Liver (tissue), 7 donors: ENCODE measurements at regions not wholly inside any gene's neighbourhood (a gene's known extent, or its start where the extent isn't known, plus 50 kb on each side); places are given as distances from the start of the nearest gene placed in this dataset.

Experiments
- DNase-seq: peaks from one replicate; pipeline ENCODE4 v3.0.0-alpha.2; 2017; ENCODE audit warnings: low spot score
- H3K27ac ChIP-seq, 2 donors: one replicate each; pipeline ENCODE4 v1.7.0; 2013; ENCODE audit warnings: inconsistent platforms in 2 of 2, low read length in 2 of 2, control low read depth in 1 of 2, low read depth in 1 of 2, mild to moderate bottlenecking in 1 of 2
- H3K27me3 ChIP-seq, 4 donors: one replicate each; pipeline versions ENCODE4 v1.6.1 to v1.7.0; 2013; ENCODE audit warnings: low read length in 3 of 4, inconsistent platforms in 1 of 4, mild to moderate bottlenecking in 1 of 4, moderate library complexity in 1 of 4; ENCODE audit not compliant: control insufficient read depth in 4 of 4, insufficient read depth in 4 of 4
- H3K36me3 ChIP-seq, 4 donors: one replicate each; pipeline versions ENCODE4 v1.6.1 to v1.7.0; 2013; ENCODE audit warnings: low read length in 3 of 4, mild to moderate bottlenecking in 3 of 4, low read depth in 1 of 4, moderate library complexity in 1 of 4; ENCODE audit not compliant: control insufficient read depth in 4 of 4, insufficient read depth in 3 of 4
- H3K4me1 ChIP-seq, 4 donors: one replicate each; pipeline versions ENCODE4 v1.6.1 to v1.7.0; 2013; ENCODE audit warnings: low read length in 3 of 4, mild to moderate bottlenecking in 3 of 4, moderate library complexity in 1 of 4; ENCODE audit not compliant: control insufficient read depth in 4 of 4, insufficient read depth in 4 of 4
- H3K4me3 ChIP-seq, 3 donors: one replicate each; pipeline versions ENCODE4 v1.6.1 to v1.7.0; 2013; ENCODE audit warnings: low read length in 3 of 3, control low read depth in 1 of 3, low read depth in 1 of 3, mild to moderate bottlenecking in 1 of 3
- H3K9ac ChIP-seq, 2 donors: one replicate each; pipeline ENCODE4 v1.7.0; 2013; ENCODE audit warnings: low read length in 2 of 2, mild to moderate bottlenecking in 2 of 2, moderate library complexity in 2 of 2, control low read depth in 1 of 2, low read depth in 1 of 2
- H3K9me3 ChIP-seq, 4 donors: one replicate each; pipeline versions ENCODE4 v1.6.1 to v1.7.0; 2013; ENCODE audit warnings: low read length in 3 of 4; ENCODE audit not compliant: control insufficient read depth in 4 of 4
- ATF3 ChIP-seq: IDR thresholded peaks from 2 replicates; pipeline ENCODE4 v1.6.1; 2016; ENCODE audit warnings: antibody characterized with exemption
- FOXA2 ChIP-seq: IDR thresholded peaks from 2 replicates; pipeline ENCODE4 v1.6.1; 2016; ENCODE audit warnings: antibody characterized with exemption
- GABPA ChIP-seq, 2 donors: IDR thresholded peaks in 1 of 2; conservative IDR thresholded peaks in 1 of 2; 2 replicates each; pipeline ENCODE4 v1.6.1; 2016; ENCODE audit warnings: antibody characterized with exemption in 2 of 2, mild to moderate bottlenecking in 1 of 2, moderate library complexity in 1 of 2
- HNF4G ChIP-seq: IDR thresholded peaks from 2 replicates; pipeline ENCODE4 v1.6.1; 2016; ENCODE audit warnings: antibody characterized with exemption
- JUND ChIP-seq, 2 donors: IDR thresholded peaks; 2 replicates each; pipeline ENCODE4 v1.6.1; 2016; ENCODE audit warnings: antibody characterized with exemption in 2 of 2
- MAX ChIP-seq: IDR thresholded peaks from 2 replicates; pipeline ENCODE4 v1.6.1; 2016; ENCODE audit warnings: antibody characterized with exemption
- NR2F2 ChIP-seq: IDR thresholded peaks from 2 replicates; pipeline ENCODE4 v1.6.1; 2016; ENCODE audit warnings: antibody characterized with exemption
- RAD21 ChIP-seq, 2 donors: IDR thresholded peaks; 2 replicates each; pipeline ENCODE4 v1.6.1; 2016; ENCODE audit warnings: antibody characterized with exemption in 2 of 2, mild to moderate bottlenecking in 2 of 2
- REST ChIP-seq: IDR thresholded peaks from 2 replicates; pipeline ENCODE4 v1.6.1; 2016; ENCODE audit warnings: antibody characterized with exemption, mild to moderate bottlenecking
- RXRA ChIP-seq, 2 donors: IDR thresholded peaks; 2 replicates each; pipeline ENCODE4 v1.6.1; 2017 to 2018; ENCODE audit warnings: antibody characterized with exemption in 2 of 2, mild to moderate bottlenecking in 1 of 2
- TAF1 ChIP-seq: conservative IDR thresholded peaks from 2 replicates; pipeline ENCODE4 v1.6.1; 2016; ENCODE audit warnings: antibody characterized with exemption, mild to moderate bottlenecking
- ZBTB33 ChIP-seq: IDR thresholded peaks from 2 replicates; pipeline ENCODE4 v1.6.1; 2016; ENCODE audit warnings: antibody characterized with exemption
- WGBS: extraction: QIAGEN DNeasy Blood & Tissue Kit; methylation state at CpG from one replicate; pipeline ENCODE4 v1.1.7; 2013; 5-methylcytosine and 5-hydroxymethylcytosine counted together
- donor health status: healthy.
- donor health status: healthy.
- donor health status: healthy.
- donor health status: healthy.

GRCh38 chr16:56106527-56106926 lies 84.8 kb upstream of the GNAO1 start:
- Histone ChIP-seq H3K4me1 (no peaks in the 10 kb centered on the region), H3K36me3 (no peaks in the 10 kb centered on the region), H3K9ac (no peak overlapping the region), H3K9me3 (no peaks in the 10 kb centered on the region), H3K4me3 (no peak overlapping the region), H3K27me3 (no peaks in the 10 kb centered on the region), H3K27ac (no peak overlapping the region)
- DNase-seq, result no peak
- no peak for TF ChIP-seq ZBTB33
- TF ChIP-seq MAX, result no peak
- TF ChIP-seq RAD21 (IDR thresholded peaks at IDR 0.05), result no peak
- no peak for TF ChIP-seq JUND (IDR thresholded peaks at IDR 0.05)
- TF ChIP-seq HNF4G, result no peak
- WGBS, result 90% methylated on average over 6 of the region's 6 CpGs

- Histone ChIP-seq H3K27me3 (no peaks in the 10 kb centered on the region), H3K4me3 (no peak overlapping the region), H3K9ac (no peak overlapping the region), H3K9me3 (no peaks in the 10 kb centered on the region), H3K4me1 (no peaks in the 10 kb centered on the region), H3K36me3 (no peaks in the 10 kb centered on the region), H3K27ac (no peak overlapping the region)
- DNase-seq, result no peak
- TF ChIP-seq GABPA (IDR thresholded peaks at IDR 0.05 in 1 of 2, conservative IDR thresholded peaks at IDR 0.05 in 1 of 2) (no peak), RXRA (IDR thresholded peaks at IDR 0.05) (no peak), NR2F2 (no peak), MAX (no peak), FOXA2 (no peak), ATF3 (no peak), TAF1 (no peak), REST (no peak), JUND (IDR thresholded peaks at IDR 0.05) (no peak), RAD21 (IDR thresholded peaks at IDR 0.05) (no peak), ZBTB33 (no peak)
- WGBS, result 74% methylated on average over 3 of the region's 3 CpGs
These were observed 88.4 kb upstream of the GNAO1 start for GRCh38 chr16:56102906-56103305.
